ENCODE measurements at regions not wholly inside any gene's neighbourhood (a gene's known extent, or its start where the extent isn't known, plus 50 kb on each side); places are given as distances from the start of the nearest gene placed in this dataset.

DNA sequence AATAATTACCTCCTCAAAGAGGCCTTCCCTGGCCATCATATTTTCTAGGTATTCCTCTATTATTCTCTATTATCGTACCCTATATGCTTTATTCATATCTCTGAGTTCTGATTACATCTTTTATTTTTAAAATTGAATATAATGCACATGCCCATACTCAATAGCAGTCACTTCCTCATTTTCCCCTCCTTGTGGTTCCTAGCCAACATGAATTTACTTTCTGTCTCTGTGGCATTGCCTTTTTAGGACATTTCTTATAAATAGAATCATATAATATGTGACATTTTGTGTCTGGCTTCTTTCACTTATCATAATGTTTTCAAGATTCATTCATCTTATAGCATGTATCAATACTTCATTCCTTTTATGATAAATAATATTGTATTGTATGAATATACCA is 74.4 kb upstream of the TRHDE start (continued):
- TF ChIP-seq, protein P1, sequence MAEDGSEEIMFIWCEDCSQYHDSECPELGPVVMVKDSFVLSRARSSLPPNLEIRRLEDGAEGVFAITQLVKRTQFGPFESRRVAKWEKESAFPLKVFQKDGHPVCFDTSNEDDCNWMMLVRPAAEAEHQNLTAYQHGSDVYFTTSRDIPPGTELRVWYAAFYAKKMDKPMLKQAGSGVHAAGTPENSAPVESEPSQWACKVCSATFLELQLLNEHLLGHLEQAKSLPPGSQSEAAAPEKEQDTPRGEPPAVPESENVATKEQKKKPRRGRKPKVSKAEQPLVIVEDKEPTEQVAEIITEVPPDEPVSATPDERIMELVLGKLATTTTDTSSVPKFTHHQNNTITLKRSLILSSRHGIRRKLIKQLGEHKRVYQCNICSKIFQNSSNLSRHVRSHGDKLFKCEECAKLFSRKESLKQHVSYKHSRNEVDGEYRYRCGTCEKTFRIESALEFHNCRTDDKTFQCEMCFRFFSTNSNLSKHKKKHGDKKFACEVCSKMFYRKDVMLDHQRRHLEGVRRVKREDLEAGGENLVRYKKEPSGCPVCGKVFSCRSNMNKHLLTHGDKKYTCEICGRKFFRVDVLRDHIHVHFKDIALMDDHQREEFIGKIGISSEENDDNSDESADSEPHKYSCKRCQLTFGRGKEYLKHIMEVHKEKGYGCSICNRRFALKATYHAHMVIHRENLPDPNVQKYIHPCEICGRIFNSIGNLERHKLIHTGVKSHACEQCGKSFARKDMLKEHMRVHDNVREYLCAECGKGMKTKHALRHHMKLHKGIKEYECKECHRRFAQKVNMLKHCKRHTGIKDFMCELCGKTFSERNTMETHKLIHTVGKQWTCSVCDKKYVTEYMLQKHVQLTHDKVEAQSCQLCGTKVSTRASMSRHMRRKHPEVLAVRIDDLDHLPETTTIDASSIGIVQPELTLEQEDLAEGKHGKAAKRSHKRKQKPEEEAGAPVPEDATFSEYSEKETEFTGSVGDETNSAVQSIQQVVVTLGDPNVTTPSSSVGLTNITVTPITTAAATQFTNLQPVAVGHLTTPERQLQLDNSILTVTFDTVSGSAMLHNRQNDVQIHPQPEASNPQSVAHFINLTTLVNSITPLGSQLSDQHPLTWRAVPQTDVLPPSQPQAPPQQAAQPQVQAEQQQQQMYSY (CRISPR knock-in tag; IDR thresholded peaks at IDR 0.05), result no peak
- no peak for TF ChIP-seq ELF4 (CRISPR knock-in tag; IDR thresholded peaks at IDR 0.05; ENCODE audit: low read depth)

DNA sequence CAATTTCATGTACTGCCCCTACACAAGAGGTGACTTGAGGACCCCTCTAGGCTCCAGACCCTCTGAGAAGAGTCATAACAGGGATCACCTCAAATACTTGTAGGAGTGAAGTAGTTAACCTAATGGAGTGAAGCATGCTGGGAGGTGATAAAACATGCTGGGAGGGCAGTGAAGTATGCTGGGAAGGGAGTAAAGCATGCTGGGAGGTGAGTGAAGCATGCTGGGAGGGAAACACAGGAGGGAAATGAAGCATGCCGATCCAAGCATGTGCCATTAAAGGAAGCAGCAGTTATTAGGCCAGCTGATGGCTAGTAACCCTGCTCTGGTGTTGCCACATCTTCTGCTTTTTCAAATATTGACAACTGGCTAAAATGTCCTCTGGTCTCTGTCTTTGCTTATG is 70.7 kb upstream of the TRHDE start:
- Mint-ChIP-seq H3K36me3 (no peaks in the 10 kb centered on the region), H3K4me1 (peaks cover 17% of the 10 kb centered on the region), H3K27ac (no peak overlapping the region), H3K27me3 (ENCODE audit: low read depth) (no peaks in the 10 kb centered on the region), H3K4me3 (no peak overlapping the region), H3K9me3 (peaks cover 8% of the 10 kb centered on the region; the same call in 1 of the 2 replicates)
- no peak for DNase-seq (ENCODE audit: low spot score)
- TF ChIP-seq, protein P2, sequence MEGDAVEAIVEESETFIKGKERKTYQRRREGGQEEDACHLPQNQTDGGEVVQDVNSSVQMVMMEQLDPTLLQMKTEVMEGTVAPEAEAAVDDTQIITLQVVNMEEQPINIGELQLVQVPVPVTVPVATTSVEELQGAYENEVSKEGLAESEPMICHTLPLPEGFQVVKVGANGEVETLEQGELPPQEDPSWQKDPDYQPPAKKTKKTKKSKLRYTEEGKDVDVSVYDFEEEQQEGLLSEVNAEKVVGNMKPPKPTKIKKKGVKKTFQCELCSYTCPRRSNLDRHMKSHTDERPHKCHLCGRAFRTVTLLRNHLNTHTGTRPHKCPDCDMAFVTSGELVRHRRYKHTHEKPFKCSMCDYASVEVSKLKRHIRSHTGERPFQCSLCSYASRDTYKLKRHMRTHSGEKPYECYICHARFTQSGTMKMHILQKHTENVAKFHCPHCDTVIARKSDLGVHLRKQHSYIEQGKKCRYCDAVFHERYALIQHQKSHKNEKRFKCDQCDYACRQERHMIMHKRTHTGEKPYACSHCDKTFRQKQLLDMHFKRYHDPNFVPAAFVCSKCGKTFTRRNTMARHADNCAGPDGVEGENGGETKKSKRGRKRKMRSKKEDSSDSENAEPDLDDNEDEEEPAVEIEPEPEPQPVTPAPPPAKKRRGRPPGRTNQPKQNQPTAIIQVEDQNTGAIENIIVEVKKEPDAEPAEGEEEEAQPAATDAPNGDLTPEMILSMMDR (IDR thresholded peaks at IDR 0.05), result no peak
- TF ChIP-seq JAZF1 (CRISPR knock-in tag; IDR thresholded peaks at IDR 0.05), result no peak
- TF ChIP-seq, protein P3, sequence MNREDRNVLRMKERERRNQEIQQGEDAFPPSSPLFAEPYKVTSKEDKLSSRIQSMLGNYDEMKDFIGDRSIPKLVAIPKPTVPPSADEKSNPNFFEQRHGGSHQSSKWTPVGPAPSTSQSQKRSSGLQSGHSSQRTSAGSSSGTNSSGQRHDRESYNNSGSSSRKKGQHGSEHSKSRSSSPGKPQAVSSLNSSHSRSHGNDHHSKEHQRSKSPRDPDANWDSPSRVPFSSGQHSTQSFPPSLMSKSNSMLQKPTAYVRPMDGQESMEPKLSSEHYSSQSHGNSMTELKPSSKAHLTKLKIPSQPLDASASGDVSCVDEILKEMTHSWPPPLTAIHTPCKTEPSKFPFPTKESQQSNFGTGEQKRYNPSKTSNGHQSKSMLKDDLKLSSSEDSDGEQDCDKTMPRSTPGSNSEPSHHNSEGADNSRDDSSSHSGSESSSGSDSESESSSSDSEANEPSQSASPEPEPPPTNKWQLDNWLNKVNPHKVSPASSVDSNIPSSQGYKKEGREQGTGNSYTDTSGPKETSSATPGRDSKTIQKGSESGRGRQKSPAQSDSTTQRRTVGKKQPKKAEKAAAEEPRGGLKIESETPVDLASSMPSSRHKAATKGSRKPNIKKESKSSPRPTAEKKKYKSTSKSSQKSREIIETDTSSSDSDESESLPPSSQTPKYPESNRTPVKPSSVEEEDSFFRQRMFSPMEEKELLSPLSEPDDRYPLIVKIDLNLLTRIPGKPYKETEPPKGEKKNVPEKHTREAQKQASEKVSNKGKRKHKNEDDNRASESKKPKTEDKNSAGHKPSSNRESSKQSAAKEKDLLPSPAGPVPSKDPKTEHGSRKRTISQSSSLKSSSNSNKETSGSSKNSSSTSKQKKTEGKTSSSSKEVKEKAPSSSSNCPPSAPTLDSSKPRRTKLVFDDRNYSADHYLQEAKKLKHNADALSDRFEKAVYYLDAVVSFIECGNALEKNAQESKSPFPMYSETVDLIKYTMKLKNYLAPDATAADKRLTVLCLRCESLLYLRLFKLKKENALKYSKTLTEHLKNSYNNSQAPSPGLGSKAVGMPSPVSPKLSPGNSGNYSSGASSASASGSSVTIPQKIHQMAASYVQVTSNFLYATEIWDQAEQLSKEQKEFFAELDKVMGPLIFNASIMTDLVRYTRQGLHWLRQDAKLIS (CRISPR knock-in tag; IDR thresholded peaks at IDR 0.05; ENCODE audit: borderline replicate concordance), result no peak
- TF ChIP-seq RELA (CRISPR knock-in tag; IDR thresholded peaks at IDR 0.05; ENCODE audit: borderline replicate concordance), result no peak
- TF ChIP-seq ZNF396 (CRISPR knock-in tag; IDR thresholded peaks at IDR 0.05; ENCODE audit: borderline replicate concordance), result no peak
- no peak for TF ChIP-seq IRF2 (CRISPR knock-in tag; IDR thresholded peaks at IDR 0.05; ENCODE audit: borderline replicate concordance, low read depth)
- TF ChIP-seq EMX1 (CRISPR knock-in tag; IDR thresholded peaks at IDR 0.05), result no peak
- TF ChIP-seq CREM (CRISPR knock-in tag; IDR thresholded peaks at IDR 0.05), result no peak
- ChIA-PET CTCF (no interaction called here), POLR2A (no interaction called here)
- ATAC-seq, result no peak

DNA sequence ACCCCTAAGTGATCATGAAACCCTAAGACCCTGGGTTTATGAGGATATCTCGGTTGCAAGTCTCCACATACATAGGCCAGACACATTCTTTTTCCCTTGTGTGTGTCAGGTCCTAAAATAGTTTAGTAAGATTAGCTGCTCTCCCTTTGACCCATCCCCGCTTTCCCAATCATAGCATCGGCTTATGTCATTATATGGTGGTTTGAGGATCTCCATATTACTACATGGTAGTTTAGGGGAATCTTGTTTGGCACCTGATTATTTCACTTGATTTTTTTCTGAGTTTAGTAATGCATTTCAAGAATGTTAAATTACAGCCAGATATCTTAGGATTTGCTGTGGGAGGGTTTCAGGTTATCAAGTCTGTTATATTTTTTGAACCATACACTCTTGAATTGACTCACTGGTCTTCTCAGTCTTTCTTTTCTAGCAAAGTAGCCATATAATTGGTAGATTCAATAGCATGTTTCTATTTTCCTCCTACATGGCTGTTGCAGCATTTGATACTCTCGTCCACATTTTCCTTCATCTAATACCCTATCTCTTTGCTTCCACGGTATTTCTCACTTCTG is 68.3 kb upstream of the TRHDE start:
- CTCF ChIA-PET, result no interaction called here
- Mint-ChIP-seq H3K4me1 (peaks cover 28% of the 10 kb centered on the region), H3K36me3 (no peaks in the 10 kb centered on the region), H3K9me3 (no peaks in the 10 kb centered on the region), H3K27me3 (ENCODE audit: low read depth) (no peaks in the 10 kb centered on the region), H3K4me3 (no peak overlapping the region), H3K27ac (no peak overlapping the region)
- TF ChIP-seq CREM (CRISPR knock-in tag; IDR thresholded peaks at IDR 0.05) (no peak), RORB (CRISPR knock-in tag; IDR thresholded peaks at IDR 0.05) (no peak), ZNF219 (CRISPR knock-in tag; IDR thresholded peaks at IDR 0.05; ENCODE audit: borderline replicate concordance) (no peak), ZNF423 (CRISPR knock-in tag; IDR thresholded peaks at IDR 0.05) (no peak), RELA (CRISPR knock-in tag; IDR thresholded peaks at IDR 0.05; ENCODE audit: borderline replicate concordance) (no peak), ZNF671 (CRISPR knock-in tag; IDR thresholded peaks at IDR 0.05) (no peak), OVOL2 (CRISPR knock-in tag; IDR thresholded peaks at IDR 0.05; ENCODE audit: borderline replicate concordance) (no peak)
- TF ChIP-seq, protein P4, sequence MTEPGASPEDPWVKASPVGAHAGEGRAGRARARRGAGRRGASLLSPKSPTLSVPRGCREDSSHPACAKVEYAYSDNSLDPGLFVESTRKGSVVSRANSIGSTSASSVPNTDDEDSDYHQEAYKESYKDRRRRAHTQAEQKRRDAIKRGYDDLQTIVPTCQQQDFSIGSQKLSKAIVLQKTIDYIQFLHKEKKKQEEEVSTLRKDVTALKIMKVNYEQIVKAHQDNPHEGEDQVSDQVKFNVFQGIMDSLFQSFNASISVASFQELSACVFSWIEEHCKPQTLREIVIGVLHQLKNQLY (CRISPR knock-in tag; IDR thresholded peaks at IDR 0.05), result no peak
- TF ChIP-seq, protein P5, sequence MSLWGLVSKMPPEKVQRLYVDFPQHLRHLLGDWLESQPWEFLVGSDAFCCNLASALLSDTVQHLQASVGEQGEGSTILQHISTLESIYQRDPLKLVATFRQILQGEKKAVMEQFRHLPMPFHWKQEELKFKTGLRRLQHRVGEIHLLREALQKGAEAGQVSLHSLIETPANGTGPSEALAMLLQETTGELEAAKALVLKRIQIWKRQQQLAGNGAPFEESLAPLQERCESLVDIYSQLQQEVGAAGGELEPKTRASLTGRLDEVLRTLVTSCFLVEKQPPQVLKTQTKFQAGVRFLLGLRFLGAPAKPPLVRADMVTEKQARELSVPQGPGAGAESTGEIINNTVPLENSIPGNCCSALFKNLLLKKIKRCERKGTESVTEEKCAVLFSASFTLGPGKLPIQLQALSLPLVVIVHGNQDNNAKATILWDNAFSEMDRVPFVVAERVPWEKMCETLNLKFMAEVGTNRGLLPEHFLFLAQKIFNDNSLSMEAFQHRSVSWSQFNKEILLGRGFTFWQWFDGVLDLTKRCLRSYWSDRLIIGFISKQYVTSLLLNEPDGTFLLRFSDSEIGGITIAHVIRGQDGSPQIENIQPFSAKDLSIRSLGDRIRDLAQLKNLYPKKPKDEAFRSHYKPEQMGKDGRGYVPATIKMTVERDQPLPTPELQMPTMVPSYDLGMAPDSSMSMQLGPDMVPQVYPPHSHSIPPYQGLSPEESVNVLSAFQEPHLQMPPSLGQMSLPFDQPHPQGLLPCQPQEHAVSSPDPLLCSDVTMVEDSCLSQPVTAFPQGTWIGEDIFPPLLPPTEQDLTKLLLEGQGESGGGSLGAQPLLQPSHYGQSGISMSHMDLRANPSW (CRISPR knock-in tag; conservative IDR thresholded peaks at IDR 0.05; ENCODE audit: low read depth), result no peak
- ATAC-seq, result no peak
- POLR2A ChIA-PET, result no interaction called here
- DNase-seq (ENCODE audit: low spot score), result no peak

All from WTC11 (cell line).